Muscle layer of duodenum (tissue), 2 donors: ENCODE measurements at regions not wholly inside any gene's neighbourhood (a gene's known extent, or its start where the extent isn't known, plus 50 kb on each side); places are given as distances from the start of the nearest gene placed in this dataset.

Experiments
- H3K27ac ChIP-seq: one replicate; pipeline ENCODE4 v1.7.0; 2013; ENCODE audit warnings: mild to moderate bottlenecking, low read length
- H3K27me3 ChIP-seq: one replicate; pipeline ENCODE4 v1.7.0; 2013; ENCODE audit warnings: low read depth, mild to moderate bottlenecking, control low read depth, low read length
- H3K36me3 ChIP-seq, 2 donors: one replicate each; pipeline ENCODE4 v1.7.0; 2013; ENCODE audit warnings: low read length in 2 of 2, control low read depth in 1 of 2, mild to moderate bottlenecking in 1 of 2; ENCODE audit not compliant: insufficient read depth in 2 of 2, control insufficient read depth in 1 of 2
- H3K4me1 ChIP-seq, 2 donors: one replicate each; pipeline ENCODE4 v1.7.0; 2013; ENCODE audit warnings: low read length in 2 of 2, mild to moderate bottlenecking in 2 of 2, control low read depth in 1 of 2, moderate library complexity in 1 of 2; ENCODE audit not compliant: insufficient read depth in 2 of 2, control insufficient read depth in 1 of 2
- H3K4me3 ChIP-seq, 2 donors: one replicate each; pipeline ENCODE4 v1.7.0; 2013; ENCODE audit warnings: low read length in 2 of 2, low read depth in 1 of 2, mild to moderate bottlenecking in 1 of 2
- H3K9me3 ChIP-seq, 2 donors: one replicate each; pipeline ENCODE4 v1.7.0; 2013; ENCODE audit warnings: low read length in 2 of 2, control low read depth in 1 of 2, mild to moderate bottlenecking in 1 of 2; ENCODE audit not compliant: control insufficient read depth in 1 of 2
- donor health status: healthy.

GRCh38 chr4:60780874-60781273 lies 419.3 kb upstream of the ADGRL3 start:
- no peaks in the 10 kb centered on the region for H3K9me3 ChIP-seq
- H3K4me1 ChIP-seq = no peaks in the 10 kb centered on the region
- no peaks in the 10 kb centered on the region for H3K36me3 ChIP-seq
- H3K27me3 ChIP-seq = no peaks in the 10 kb centered on the region
- H3K4me3 ChIP-seq = no peak overlapping the region
- no peak overlapping the region for H3K27ac ChIP-seq

- H3K4me3 ChIP-seq = no peak overlapping the region
- H3K27me3 ChIP-seq = no peaks in the 10 kb centered on the region
- no peaks in the 10 kb centered on the region for H3K36me3 ChIP-seq
- H3K4me1 ChIP-seq = no peaks in the 10 kb centered on the region
- no peaks in the 10 kb centered on the region for H3K9me3 ChIP-seq
- no peak overlapping the region for H3K27ac ChIP-seq
These were observed 409.5 kb upstream of the ADGRL3 start for GRCh38 chr4:60790608-60791007.

GRCh38 chr4:60794372-60794771 lies 405.8 kb upstream of the ADGRL3 start:
- H3K27ac ChIP-seq = no peak overlapping the region
- H3K4me1 ChIP-seq = no peaks in the 10 kb centered on the region
- no peak overlapping the region for H3K4me3 ChIP-seq
- H3K27me3 ChIP-seq = no peaks in the 10 kb centered on the region
- H3K9me3 ChIP-seq = no peaks in the 10 kb centered on the region
- H3K36me3 ChIP-seq = no peaks in the 10 kb centered on the region

- H3K9me3 ChIP-seq = no peaks in the 10 kb centered on the region
- no peak overlapping the region for H3K4me3 ChIP-seq
- H3K36me3 ChIP-seq = no peaks in the 10 kb centered on the region
- H3K4me1 ChIP-seq = no peaks in the 10 kb centered on the region
- H3K27me3 ChIP-seq = no peaks in the 10 kb centered on the region
- H3K27ac ChIP-seq = no peak overlapping the region
These were observed 400.9 kb upstream of the ADGRL3 start for GRCh38 chr4:60799214-60799613.

- Histone ChIP-seq H3K36me3 (no peaks in the 10 kb centered on the region), H3K4me1 (no peaks in the 10 kb centered on the region), H3K27ac (no peak overlapping the region), H3K27me3 (no peaks in the 10 kb centered on the region), H3K4me3 (no peak overlapping the region), H3K9me3 (no peaks in the 10 kb centered on the region)
These were observed 399.4 kb upstream of the ADGRL3 start for GRCh38 chr4:60800701-60801100.

GRCh38 chr4:60805500-60806313 lies 394.4 kb upstream of the ADGRL3 start:
- Histone ChIP-seq H3K9me3 (no peaks in the 10 kb centered on the region), H3K27me3 (no peaks in the 10 kb centered on the region), H3K4me1 (no peaks in the 10 kb centered on the region), H3K36me3 (no peaks in the 10 kb centered on the region), H3K4me3 (no peak overlapping the region), H3K27ac (no peak overlapping the region)

- H3K27me3 ChIP-seq = no peaks in the 10 kb centered on the region
- H3K4me1 ChIP-seq = no peaks in the 10 kb centered on the region
These were observed 391.2 kb upstream of the ADGRL3 start for GRCh38 chr4:60808726-60809485.

GRCh38 chr4:60809486-60809800 lies 390.7 kb upstream of the ADGRL3 start:
- Histone ChIP-seq H3K36me3 (no peaks in the 10 kb centered on the region), H3K4me3 (no peak overlapping the region), H3K4me1 (no peaks in the 10 kb centered on the region), H3K27me3 (no peaks in the 10 kb centered on the region), H3K27ac (no peak overlapping the region), H3K9me3 (no peaks in the 10 kb centered on the region)

More at GRCh38 chr4:60808726-60809485, 391.2 kb upstream of the ADGRL3 start:
- Histone ChIP-seq H3K27ac (no peak overlapping the region), H3K4me3 (no peak overlapping the region), H3K9me3 (no peaks in the 10 kb centered on the region), H3K36me3 (no peaks in the 10 kb centered on the region)

- no peaks in the 10 kb centered on the region for H3K36me3 ChIP-seq
- no peak overlapping the region for H3K27ac ChIP-seq
- H3K4me1 ChIP-seq = no peaks in the 10 kb centered on the region
- no peak overlapping the region for H3K4me3 ChIP-seq
- no peaks in the 10 kb centered on the region for H3K9me3 ChIP-seq
- no peaks in the 10 kb centered on the region for H3K27me3 ChIP-seq
These were observed 387.3 kb upstream of the ADGRL3 start for GRCh38 chr4:60812811-60813210.

GRCh38 chr4:60814549-60814948 lies 385.6 kb upstream of the ADGRL3 start:
- H3K4me1 ChIP-seq = no peaks in the 10 kb centered on the region
- H3K4me3 ChIP-seq = no peak overlapping the region
- no peaks in the 10 kb centered on the region for H3K36me3 ChIP-seq
- no peak overlapping the region for H3K27ac ChIP-seq
- no peaks in the 10 kb centered on the region for H3K9me3 ChIP-seq
- no peaks in the 10 kb centered on the region for H3K27me3 ChIP-seq

GRCh38 chr4:60817609-60818008 lies 382.5 kb upstream of the ADGRL3 start:
- H3K9me3 ChIP-seq = no peaks in the 10 kb centered on the region
- H3K27ac ChIP-seq = no peak overlapping the region
- no peaks in the 10 kb centered on the region for H3K36me3 ChIP-seq
- no peaks in the 10 kb centered on the region for H3K4me1 ChIP-seq
- H3K4me3 ChIP-seq = no peak overlapping the region
- H3K27me3 ChIP-seq = no peaks in the 10 kb centered on the region
